T-helper 9 cell (primary cell): ENCODE measurements at regions not wholly inside any gene's neighbourhood (a gene's known extent, or its start where the extent isn't known, plus 50 kb on each side); places are given as distances from the start of the nearest gene placed in this dataset.

Source experiments
- DNase-seq: peaks from one replicate; pipeline ENCODE4 v3.0.0-alpha.2; 2020

DNA sequence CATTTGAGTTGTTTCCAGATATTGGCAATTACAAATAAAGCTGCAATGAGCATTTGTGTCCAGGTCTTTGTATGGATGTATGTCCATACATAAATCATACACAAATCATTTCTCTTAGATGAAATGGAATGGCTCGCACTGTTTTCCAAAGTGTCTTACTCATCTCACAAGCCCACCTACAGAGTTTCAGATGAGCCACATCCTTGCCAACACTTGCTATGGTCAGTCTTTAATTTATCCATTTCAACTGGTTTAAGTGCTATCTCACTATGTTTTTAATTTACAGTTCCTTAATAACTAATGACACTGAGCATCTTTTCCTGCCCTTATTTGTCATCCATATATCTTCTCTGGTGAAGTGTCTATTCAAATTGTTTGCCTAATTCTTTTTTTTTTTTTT, 132.9 kb upstream of the DIO3 start:
- no peak for DNase-seq

DNA sequence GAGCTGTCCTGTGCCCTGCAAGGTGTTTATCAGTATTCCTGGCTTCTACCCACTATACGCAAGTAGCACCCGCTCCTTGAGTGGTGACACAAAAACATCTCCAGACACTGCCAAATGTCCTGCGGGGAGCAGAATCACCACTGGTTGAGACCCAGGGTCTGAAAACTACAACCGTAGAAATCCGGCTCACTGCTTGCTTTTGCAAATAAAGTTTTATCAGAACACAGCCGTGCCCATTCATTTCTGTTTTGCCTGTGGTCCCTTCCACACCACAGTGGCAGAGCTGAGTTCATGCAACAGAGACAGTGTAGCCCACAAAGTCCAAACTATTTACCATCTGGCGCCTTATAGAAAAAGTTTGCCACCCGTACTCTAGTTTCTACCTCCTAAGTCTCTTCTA, 125.7 kb upstream of the DIO3 start:
- DNase-seq = no peak

DNA sequence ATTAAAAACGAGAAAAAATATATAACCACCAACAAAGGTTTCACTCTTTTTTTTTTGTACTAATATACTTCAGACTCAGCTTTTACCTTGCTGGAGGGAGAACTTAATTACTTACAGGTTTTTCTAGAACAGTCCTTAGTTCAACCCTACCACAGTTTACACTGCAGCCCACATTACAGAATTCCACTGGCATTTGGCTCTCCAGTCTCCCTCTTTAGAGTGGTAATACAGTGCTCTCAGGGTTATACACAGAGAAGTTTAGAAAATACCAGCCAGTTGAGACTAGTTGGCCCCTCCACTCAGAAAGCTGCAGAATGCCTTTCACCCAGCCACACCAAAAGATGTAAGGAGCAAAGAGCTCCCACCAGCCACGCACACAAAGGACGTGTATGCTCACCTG, 122.3 kb upstream of the DIO3 start:
- no peak for DNase-seq

DNA sequence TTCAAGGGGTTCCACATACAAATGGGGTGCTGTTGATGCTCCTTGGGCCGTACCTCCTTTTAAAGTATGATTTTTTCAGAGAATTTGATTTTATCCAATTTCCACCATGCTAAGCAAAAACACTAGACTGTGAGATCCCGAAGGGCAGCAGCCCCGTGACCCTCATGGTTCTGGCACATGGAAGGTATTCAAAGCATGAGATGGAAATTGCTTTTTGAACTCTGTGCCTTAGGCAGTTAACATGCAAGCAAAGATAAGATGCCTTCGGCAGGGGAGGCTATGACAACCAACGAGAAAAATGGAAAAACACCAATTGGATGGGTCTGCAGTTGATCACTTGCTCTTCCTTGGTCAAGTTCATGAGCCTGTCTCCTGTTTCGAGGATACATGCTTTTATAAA, 120.8 kb upstream of the DIO3 start:
- DNase-seq = no peak

DNA sequence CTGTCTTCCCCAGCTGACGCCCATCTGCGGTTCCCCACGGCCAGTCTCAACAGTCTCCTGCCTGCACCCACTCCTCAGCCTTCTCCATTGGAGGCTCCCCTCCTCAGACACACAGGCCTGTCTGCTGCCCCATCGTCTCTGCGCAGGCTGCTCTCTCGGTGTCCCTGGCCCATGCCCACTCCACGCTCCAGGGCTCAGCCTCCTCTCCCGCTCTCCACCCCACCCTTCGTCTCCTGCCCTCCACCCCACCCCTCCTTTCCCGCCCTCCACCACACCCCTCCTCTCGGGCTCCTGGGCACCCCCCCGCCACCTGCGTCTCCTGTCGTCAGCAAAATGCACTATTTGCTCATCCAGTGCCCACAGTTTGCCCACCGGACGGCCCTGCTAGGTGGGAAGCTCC, 119.6 kb upstream of the DIO3 start:
- DNase-seq = no peak

DNA sequence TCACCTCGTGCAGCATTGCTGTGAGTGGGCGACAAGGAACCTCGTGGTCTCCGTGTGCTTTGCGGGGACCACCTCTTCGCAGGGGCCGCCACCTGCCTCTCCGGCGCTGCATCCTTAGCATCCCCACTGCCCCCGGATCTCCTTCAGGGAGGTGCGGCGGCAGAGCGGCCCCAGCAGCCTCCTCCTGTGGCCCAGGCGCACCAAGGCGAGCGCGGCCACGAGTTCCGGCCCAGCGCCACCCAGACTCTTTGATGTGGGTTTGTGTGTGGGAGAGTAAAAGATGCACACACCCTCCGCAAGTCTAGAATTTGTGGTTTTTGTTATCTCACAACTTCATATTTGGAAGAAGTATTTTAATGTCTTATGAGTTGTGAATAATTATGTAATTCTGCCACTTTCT, 118.8 kb upstream of the DIO3 start:
- peak; percentile 35 for DNase-seq

DNA sequence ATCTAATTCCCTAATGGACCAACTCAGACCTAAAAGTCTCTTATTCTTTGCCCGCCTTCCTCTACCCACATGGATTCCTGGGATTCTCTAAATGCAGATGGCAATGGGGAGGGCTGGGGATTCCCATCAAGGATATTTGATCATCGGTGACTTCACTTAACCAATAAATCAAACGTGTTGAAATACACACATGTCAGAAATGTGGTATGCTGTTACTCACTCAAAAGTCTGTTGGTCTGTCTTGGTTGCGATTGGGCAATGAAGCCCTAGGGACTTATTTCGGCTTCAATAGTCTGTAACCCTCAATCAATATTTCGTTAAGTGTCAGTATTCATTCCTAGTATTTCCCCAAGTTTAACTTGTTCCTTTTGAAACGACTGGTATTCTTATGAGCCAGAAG, 117.2 kb upstream of the DIO3 start:
- no peak for DNase-seq

DNA sequence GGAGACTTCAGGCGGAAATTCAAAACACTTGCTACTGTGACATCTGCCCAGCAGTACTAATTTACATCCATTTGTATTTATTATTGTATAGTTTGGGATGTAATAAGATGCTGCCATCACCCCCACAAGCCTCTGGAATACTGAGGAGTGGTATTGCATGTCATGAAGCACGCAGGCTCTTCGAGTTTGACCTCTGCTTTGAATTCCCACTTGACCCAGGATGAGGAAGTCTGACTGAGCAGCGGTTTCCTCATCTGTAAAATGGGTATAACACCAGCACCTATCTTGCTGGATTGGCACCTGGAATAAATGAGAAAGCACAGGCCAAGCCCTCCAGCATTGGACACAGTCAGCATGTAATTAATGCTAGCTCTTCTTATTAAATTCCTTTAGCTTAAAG, 116.0 kb upstream of the DIO3 start:
- DNase-seq = no peak

DNA sequence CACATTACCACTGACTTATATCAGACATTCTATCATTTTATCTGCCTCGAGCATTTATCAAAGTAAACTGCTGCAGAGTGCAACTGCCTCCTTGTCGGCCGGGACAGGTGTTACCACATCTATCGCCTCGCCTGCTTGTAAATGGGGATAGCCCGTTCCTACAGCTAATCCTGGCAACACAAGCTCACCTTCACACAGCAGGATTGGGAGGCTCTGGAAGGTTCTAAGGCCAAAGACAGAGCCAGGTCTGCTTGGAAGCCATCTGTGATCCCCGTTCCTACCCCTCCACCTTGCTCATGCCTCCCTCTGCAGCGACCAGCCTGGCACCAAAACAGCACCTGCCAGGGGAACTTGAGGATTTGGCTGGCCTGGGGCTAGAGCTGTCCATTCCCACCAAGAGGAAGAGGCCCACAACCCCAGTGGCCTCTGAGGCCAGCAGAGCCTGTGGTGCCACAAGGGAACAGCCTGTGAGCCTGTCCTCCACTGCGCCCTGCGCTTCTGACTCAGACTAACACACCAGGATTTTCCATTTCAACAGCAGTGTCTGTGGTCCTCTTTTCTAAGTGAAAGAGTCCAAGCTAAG, 114.8 kb upstream of the DIO3 start:
- no peak for DNase-seq

DNA sequence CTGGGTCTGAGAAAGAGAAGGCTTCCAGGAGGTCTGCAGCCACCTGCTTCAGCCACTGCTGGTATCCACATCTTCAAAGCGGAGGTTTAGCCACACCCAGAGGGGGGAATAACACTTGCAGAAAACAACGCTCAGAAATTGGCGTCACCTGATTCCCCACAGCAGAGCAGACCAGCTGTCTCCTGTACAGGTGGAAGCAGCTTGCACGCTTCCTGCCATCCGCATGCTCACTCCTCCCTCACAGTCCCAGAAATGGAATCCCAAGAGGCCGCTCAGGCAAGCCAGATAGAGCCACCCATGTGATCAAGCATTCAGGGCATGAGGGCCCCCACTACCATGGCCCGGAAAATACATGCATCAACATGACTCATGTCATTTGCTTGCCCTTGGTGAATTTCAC, 112.2 kb upstream of the DIO3 start:
- DNase-seq = no peak

DNA sequence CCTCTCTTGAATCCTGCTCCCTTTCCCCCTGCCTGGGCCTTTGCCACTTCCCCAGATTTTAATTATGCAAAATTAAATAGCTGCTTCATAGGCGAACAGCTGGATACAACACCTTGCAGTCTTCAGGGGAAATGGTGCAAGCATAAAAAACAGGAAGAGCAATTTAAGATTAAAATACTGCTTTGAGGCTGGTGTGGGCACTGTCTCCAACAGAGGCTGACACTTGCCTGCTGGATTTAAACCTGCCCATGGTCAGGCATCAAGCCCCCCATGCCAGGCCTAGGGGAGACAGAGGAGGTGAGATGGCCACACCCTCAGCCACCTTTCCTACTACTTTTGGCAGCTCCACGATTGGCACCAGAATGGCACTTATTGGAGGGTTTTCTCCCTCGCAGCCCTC, 110.1 kb upstream of the DIO3 start:
- DNase-seq = no peak

DNA sequence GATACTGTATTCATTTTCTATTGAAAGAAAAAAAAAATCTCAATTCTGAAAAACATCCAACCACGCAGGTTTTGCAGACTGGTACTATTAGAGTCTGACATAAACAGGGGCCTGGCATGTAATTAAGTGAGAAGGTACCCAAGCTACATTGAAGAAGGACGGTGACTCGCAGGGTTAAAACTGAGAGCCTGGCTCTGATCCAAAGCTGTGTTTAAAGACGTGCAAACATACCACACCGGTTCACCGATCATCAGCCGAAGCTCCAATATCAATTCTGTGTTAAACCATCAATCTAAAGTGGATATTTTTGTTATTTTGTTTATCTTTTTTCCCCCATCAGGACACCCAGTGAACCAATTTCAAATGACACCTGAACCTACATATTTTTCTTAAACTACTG, 108.1 kb upstream of the DIO3 start:
- no peak for DNase-seq

DNA sequence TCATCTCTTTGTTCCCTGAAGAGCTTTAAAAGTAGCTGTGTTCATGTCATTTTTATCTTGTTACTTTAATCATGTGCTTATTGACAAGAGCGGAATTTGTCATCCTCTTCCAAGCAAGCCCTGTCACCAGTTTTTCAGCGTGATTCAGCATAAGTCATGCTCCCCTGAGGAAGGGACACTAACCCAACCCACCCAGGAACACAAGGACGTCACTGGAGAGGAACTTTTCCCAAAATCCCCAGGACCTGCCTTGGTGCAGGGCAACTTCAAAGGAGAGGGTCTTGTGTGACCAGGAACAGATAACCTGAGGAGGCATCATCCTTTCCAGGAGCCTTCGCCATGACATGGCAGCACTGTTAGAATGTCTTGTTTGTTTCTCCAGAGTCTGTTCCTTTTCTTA, 107.1 kb upstream of the DIO3 start:
- DNase-seq = no peak

DNA sequence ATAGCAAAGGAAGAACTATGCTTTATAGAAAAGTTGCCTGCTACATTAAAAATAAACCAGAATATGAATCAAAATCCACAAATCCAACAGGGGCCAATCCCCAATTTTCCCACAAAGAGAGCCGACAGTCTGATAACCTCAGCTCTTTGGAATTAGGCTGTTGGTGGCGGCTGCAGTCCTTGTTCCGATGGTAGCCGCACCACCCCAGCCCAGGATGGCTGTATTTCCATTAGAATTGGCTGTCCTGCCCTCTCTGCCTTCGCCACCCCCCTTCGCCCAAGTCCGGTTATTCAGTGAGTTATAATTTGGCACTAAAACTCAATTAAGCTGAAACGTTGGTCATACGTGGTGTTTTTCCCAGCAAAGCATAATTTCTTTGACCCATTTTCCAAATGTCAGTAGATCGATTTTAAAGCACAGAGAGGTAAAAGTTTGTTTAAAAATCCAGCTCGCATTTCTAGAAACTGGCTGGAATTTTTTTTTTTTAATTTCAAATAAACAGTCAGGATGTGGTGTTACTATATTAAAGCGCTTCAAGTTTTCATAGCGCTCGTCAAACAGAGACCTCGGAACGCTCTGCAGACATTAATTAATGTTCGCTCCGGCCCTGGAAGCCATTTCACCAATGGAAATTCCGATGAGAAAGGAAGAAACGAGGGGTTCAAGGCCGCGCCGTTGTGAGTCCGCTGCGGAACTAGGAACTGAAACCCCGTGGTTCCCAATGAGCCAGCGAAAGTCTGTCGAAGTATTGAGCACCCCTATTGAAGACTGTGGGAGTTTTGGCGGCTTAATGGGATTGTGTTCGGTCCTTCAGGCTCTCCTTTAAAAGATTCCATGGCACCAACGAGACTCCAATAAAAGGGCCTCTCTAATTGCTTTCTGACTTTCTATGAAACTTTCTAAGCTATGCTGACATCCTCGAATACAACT, 104.8 kb upstream of the DIO3 start:
- no peak for DNase-seq

DNA sequence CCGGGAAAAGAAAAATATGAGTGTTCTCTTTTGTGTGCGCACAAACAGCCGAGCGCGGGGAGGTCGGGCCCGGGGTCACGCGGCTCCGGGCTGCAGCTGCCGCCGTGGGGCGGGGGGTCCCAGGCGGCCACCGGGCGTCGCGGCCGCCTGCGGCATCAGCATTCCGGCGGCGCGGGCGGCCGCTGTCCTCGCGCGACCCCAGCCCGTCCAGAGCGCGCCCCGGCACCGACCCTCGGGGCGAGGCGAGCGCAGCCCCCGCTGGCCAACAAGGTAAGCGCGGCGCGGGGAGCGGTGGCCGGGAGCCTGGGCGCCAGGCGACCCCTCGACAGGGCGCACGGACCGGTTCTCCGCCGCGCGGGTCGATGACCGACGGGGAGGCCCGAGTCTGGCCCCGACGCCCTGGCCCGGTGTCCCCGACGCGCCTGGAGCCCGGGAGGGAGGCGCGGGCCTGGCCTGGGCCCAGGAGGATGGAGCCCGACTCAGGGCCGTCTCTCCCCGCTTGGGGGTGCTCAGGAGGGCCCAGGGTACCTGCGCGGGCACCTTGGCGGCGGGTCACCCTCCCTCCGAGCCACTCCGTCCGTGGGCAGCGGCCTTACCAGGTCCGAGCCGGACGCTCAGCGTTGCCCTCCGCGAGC, 103.9 kb upstream of the DIO3 start:
- DNase-seq = no peak

DNA sequence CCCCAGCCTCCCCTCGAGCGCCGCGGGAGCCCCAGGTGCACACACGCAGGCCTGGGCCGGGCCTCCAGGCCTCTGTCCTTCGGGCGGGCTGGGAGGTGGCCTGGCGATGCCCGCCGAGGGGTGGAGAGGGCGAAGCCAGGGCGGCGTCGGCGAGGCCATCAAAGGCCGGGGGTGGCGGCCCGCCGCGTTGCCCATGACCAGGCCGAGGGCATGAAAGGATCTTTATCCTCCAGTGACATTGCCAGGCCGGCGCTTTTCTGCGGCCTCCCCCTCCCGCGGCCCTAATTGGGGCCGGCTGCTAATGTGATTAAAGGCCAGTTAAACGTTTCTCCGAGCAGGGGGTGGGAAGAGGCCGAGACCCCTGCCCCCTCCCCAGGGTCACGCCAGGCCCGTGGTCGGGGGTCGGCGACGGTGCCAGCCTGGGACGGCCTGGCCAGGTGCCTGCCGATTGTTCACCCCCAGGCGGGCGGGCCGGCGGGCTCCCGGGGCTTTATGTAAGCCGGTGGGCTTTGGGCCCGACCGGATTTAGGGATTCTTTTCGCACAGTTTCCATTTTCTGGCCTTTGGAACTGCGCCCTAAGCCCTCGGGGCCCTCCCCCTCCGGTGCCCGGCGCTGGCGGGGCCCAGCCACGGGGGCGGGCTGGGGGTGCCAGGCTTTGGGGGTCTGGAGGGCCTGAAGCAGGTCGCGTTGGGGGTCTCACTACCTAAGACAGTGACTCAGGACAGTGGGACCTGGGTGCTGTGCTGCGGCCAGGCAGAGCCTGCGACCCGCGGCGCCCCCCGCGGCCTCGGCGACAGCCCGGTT, 103.2 kb upstream of the DIO3 start:
- DNase-seq = no peak

DNA sequence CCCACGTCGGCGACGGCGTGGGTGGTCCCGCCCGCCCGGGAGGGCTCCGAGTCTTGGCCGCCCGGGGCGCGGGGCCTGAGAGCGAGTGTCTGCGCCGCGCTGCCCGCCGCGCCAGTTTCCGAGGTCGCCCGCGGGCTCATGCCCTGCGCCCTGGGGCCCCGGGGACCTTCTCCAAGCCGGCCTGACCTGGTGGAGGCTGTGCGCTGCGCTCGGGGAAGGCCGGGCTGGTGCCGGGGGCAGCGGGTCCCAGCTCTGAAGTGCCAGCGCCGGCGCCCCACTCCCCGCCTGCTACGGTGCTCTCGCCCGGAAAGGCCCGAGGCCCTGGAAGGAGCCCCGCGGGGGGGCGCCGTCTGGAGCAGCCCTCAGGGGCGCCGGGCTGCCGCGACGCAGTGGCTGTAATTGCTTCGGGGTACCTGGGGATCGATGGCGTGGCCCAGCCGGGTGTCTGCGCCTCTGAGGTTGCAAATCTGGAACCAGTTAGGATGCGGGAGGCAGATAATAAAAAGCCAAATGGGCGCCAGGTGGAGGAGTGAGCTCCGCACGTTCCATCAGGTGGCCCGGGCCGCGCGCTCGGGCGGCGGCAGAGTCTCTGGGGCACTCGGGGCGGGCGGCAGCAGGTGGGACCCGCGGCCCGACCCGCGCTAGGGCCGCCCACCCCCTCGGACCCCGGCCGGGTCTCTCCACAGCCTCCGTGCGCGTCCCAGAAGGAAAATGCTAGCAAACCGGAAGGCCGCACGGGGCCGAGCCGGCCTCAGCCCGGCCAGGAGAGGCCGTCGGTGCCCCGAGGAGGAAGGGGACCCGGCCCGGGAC, 102.3 kb upstream of the DIO3 start:
- no peak for DNase-seq

DNA sequence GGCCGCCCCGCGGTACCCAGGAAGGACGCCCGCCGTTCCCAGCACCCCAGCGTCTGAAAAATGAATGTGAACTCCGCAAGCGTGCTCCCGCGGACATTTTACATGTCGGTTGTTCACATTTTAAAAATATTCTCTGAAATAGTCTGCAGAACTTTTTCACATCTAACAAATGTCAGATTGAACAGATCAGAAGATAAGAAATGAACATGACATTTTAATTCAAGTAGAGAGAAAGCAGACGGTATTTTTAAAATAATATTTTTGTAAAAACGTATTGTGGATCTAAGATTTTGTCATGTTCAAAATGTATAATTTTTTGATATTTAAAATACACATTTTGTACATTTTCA, 101.8 kb upstream of the DIO3 start:
- no peak for DNase-seq

DNA sequence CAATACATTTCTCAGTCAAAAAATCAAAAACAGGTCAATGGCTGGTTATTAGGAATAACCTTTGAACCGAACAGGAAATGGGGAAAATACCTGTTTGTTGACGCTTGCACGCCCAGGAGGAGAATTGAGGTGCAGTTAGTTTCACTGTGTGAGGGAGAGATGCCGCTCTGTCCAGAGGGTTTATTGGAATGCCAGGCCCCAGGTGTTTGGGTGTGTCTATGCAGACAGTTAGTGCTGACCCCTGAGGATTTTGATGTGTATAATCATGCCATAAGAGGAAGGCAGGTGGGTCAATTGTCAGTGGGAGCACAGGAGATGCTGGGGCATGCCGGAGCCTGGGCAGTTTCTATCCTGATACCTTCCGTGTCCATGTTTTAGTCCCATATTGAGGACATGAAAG, 100.8 kb upstream of the DIO3 start:
- DNase-seq = no peak

DNA sequence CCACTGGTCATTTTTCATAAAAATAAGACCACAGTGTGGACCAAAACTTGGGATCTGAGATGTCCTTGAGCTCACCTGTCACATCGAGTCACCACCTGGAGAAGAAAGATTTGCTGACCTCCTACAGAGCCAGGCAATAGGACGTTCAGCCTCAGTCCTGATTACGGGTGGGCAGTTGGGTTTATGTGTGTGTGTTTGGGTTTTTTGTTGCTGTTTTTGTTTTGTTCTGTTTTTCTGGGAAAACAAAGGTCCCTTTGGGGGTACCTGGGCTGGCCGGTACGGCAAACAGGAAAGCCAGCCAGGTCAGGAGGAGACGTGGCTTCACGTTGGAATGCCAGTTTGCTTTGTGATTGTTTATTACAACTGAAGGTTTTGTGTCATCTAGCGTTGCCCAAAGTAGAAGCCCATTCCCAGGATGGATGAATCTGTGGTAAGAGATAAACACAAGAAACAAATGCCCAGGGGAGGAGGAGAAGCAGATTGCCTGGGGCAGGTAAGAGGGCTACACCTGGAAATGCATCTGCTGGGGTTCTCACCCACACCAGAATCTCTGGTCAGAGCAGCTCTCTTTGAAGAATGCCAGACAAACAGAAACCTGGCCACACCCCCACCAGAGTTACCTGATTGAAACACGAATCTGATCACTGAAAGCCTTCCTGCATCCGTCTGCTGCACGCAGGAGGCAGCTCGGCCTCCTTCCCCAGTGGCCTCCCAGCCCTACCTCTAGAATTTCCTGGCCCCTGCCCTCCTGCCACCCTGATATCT, 100.1 kb upstream of the DIO3 start:
- DNase-seq = no peak

DNA sequence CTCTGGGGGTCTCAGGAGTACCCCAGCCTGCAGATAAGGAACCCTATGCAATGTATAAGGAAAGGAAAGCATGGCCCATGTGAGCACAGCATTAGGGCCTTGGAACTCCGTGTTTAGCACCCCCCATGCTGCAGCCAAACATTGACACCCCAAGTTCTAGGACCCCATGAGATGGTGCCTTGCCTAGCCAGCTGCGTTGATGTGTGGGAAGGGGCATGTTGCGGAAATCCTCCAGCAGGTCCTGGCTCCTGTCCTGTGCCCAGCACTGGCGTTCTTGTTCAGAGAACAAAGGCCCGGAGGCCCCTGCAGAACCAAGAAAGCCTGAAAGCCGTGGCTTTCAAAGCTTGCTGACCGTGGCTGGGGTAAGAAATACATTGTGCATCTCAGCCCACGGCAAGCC, 99.4 kb upstream of the DIO3 start:
- no peak for DNase-seq
